GM23338 (cell line): ENCODE measurements at regions not wholly inside any gene's neighbourhood (a gene's known extent, or its start where the extent isn't known, plus 50 kb on each side); places are given as distances from the start of the nearest gene placed in this dataset.

ENCODE experiments used
- ATAC-seq: fragments of 200-7000 bp; cut with Tn5 transposase; 3 replicates; pipeline ENCODE4 v1.9.1; 2020
- DNase-seq: peaks from one replicate; pipeline ENCODE4 v3.0.0-alpha.2; 2015; ENCODE audit warnings: low spot score
- H2AFZ ChIP-seq: fragments of 200-600 bp; sonication (generic); 2 replicates; pipeline ENCODE4 v1.8.0; 2016; ENCODE audit warnings: antibody characterized with exemption, mild to moderate bottlenecking, moderate library complexity
- H3F3A ChIP-seq: fragments of 200-600 bp; sonication (generic); replicated peaks from 2 replicates; pipeline ENCODE4 v1.8.0; 2017; ENCODE audit warnings: antibody characterized with exemption, mixed run types, low read depth
- H3K27ac ChIP-seq: fragments of 200-600 bp; sonication (generic); 2 replicates; pipeline ENCODE4 v1.6.1; 2016; ENCODE audit warnings: low read depth
- H3K27me3 ChIP-seq: fragments of 200-600 bp; sonication (generic); 2 replicates; pipeline ENCODE4 v1.8.0; 2016; ENCODE audit warnings: mild to moderate bottlenecking, mixed run types, moderate library complexity; ENCODE audit not compliant: insufficient read depth
- H3K36me3 ChIP-seq: fragments of 200-600 bp; sonication (generic); 2 replicates; pipeline ENCODE4 v1.8.0; 2016; ENCODE audit warnings: mild to moderate bottlenecking; ENCODE audit not compliant: insufficient read depth
- H3K4me1 ChIP-seq: fragments of 200-600 bp; sonication (generic); 2 replicates; pipeline ENCODE4 v1.8.0; 2016; ENCODE audit warnings: mild to moderate bottlenecking, moderate library complexity; ENCODE audit not compliant: insufficient read depth
- H3K4me2 ChIP-seq: fragments of 200-600 bp; sonication (generic); 2 replicates; pipeline ENCODE4 v1.7.1; 2017; ENCODE audit warnings: mixed run types
- H3K4me3 ChIP-seq: fragments of 200-600 bp; sonication (generic); 2 replicates; pipeline ENCODE4 v1.6.1; 2016; ENCODE audit warnings: mixed run types
- H3K79me2 ChIP-seq: fragments of 200-600 bp; sonication (generic); replicated peaks from 2 replicates; pipeline ENCODE4 v1.8.0; 2017; ENCODE audit warnings: mild to moderate bottlenecking; ENCODE audit not compliant: insufficient read depth
- H3K9me2 ChIP-seq: fragments of 200-600 bp; sonication (generic); 2 replicates; pipeline ENCODE4 v1.8.0; 2017; ENCODE audit not compliant: insufficient read depth
- H4K20me1 ChIP-seq: fragments of 200-600 bp; sonication (generic); replicated peaks from 2 replicates; pipeline ENCODE4 v1.8.0; 2017; ENCODE audit warnings: mild to moderate bottlenecking; ENCODE audit not compliant: insufficient read depth
- H3K27ac Mint-ChIP-seq: 2 replicates; pipeline ENCODE4 v1.8.0; 2020; ENCODE audit warnings: inconsistent platforms, mild to moderate bottlenecking, moderate library complexity, mixed read lengths
- H3K27me3 Mint-ChIP-seq: 3 replicates; pipeline ENCODE4 v1.8.0; 2022; ENCODE audit warnings: low read depth, mild to moderate bottlenecking, moderate library complexity, mixed read lengths, inconsistent platforms; ENCODE audit not compliant: insufficient read depth, poor library complexity
- H3K36me3 Mint-ChIP-seq: 3 replicates; pipeline ENCODE4 v1.8.0; 2021; ENCODE audit warnings: low read depth, mild to moderate bottlenecking, inconsistent platforms, moderate library complexity, mixed read lengths
- H3K4me1 Mint-ChIP-seq: 3 replicates; pipeline ENCODE4 v1.8.0; 2020; ENCODE audit warnings: mild to moderate bottlenecking, inconsistent platforms, mixed read lengths
- H3K4me3 Mint-ChIP-seq: 3 replicates; pipeline ENCODE4 v1.8.0; 2021; ENCODE audit warnings: moderate library complexity, mild to moderate bottlenecking, inconsistent platforms, mixed read lengths
- H3K9me3 Mint-ChIP-seq: 3 replicates; pipeline ENCODE4 v1.8.0; 2020; ENCODE audit warnings: moderate library complexity, mild to moderate bottlenecking, inconsistent platforms, mixed read lengths
- EZH2phosphoT487 ChIP-seq: fragments of 200-600 bp; sonication (generic); IDR thresholded peaks from one replicate; pipeline ENCODE4 v1.8.1; 2018; ENCODE audit warnings: antibody characterized with exemption; ENCODE audit not compliant: unreplicated experiment
- JUNB ChIP-seq: IDR thresholded peaks from one replicate; pipeline ENCODE4 v1.6.1; 2016; ENCODE audit warnings: antibody characterized with exemption; ENCODE audit not compliant: unreplicated experiment
- NANOG ChIP-seq: IDR thresholded peaks from 2 replicates; pipeline ENCODE4 v1.6.1; 2016; ENCODE audit warnings: antibody characterized with exemption, borderline replicate concordance
- ZNF331 ChIP-seq: fragments of 250-450 bp; sonication (Bioruptor Pico); IDR thresholded peaks from 2 replicates; pipeline ENCODE4 v1.5.0; 2020; ENCODE audit warnings: low read depth, mild to moderate bottlenecking, moderate library complexity
- TF ChIP-seq, protein P1 (sequence below), 2 experiments: fragments of 200-600 bp in 1 of 2; sonication (generic) in 1 of 2; conservative IDR thresholded peaks; 2 replicates each; pipeline versions ENCODE4 v1.5.1 to v1.6.1; 2016 to 2017; ENCODE audit warnings: antibody characterized with exemption in 2 of 2, low read depth in 2 of 2, mild to moderate bottlenecking in 2 of 2, moderate library complexity in 1 of 2
- TF ChIP-seq, protein P2 (sequence below): IDR thresholded peaks from one replicate; pipeline ENCODE4 v1.6.1; 2018; ENCODE audit warnings: antibody characterized with exemption; ENCODE audit not compliant: unreplicated experiment

DNA sequence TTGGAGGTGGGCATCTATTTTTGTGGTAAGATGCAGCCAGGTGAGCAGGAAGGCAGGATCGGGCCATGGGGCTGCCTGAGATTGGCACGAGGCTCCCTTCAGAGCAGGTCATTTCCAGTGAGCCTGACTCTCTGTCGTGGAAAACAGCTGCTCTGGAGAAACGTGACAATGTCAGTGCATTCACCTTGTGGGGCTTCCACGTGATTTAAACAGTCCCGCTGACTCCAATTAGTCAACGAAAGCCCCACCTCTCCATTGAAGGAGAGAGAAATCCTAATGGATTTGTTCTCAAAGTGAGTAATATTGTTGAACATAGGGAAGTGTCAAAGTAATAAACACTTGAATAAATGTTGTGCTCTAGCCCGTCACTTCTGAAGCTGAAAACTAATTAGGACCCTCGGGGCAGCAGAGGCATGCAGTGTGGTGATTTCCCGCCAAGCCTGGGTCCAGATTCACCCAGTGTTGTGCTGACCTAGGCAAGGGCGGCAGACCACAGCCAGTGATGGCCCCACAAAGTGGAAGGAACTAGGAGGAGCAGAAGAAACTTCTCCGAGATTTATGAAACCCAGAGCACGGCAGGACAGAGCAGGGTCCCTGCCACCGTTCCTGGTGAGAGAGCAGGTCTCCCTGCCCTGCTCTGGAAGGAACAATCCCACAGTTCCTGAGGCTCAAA is 172.5 kb upstream of the C1orf174 start:
- ATAC-seq, result no peak

DNA sequence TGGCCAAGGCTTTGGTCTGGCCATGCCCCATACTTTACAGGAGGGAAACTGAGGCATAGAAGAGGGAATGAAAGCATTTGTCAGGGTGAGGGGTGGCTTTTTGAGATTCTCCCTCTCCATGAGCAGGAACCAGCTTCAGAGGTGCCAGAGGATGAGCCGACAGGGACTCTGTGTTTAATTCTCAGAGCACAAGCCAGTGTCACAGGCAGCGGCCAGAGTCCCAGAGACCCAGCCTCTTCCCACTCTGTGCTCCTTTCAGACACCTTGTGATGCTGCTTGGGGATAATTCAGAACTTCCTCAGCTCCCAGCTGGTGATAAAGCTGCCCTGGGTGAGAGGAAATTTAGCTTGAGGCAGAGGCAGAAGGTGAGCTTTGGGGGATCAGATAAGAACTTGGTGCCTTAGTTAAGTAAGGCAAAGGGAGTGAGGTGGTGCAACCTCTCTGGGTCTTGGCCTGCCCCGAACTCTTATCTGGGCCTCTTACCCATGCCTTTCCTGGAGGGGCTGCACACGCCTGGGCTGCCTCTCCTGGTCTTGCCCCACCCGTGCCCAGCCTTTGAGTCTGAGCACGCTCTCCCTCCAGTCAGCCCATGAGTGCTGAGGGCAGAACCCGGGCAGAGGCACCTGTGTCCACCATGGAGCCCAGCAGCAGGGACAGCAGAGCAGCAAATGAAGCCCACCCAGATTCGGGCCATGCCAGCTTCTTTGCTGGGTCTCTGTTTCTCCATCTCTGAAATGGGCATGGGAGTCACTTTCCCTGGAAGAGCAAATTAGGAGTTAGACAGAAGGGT is 175.6 kb upstream of the C1orf174 start:
- no peak for DNase-seq
- H3K27me3 ChIP-seq, result no peaks in the 10 kb centered on the region
- no peaks in the 10 kb centered on the region for H4K20me1 ChIP-seq
- Mint-ChIP-seq H3K27me3 (peaks cover 10% of the 10 kb centered on the region), H3K27ac (no peak overlapping the region), H3K9me3 (peaks cover 84% of the 10 kb centered on the region), H3K4me3 (no peak overlapping the region), H3K36me3 (peaks cover 29% of the 10 kb centered on the region), H3K4me1 (peaks cover 15% of the 10 kb centered on the region)
- no peak overlapping the region for H2AFZ ChIP-seq
- no peaks in the 10 kb centered on the region; the same call in 1 of the 2 replicates for H3K36me3 ChIP-seq
- no peaks in the 10 kb centered on the region for H3F3A ChIP-seq
- no peaks in the 10 kb centered on the region for H3K4me1 ChIP-seq
- no peaks in the 10 kb centered on the region for H3K9me2 ChIP-seq
- H3K4me3 ChIP-seq, result no peak overlapping the region
- TF ChIP-seq ZNF331 (no peak), EZH2phosphoT487 (no peak)
- TF ChIP-seq, protein P1, sequence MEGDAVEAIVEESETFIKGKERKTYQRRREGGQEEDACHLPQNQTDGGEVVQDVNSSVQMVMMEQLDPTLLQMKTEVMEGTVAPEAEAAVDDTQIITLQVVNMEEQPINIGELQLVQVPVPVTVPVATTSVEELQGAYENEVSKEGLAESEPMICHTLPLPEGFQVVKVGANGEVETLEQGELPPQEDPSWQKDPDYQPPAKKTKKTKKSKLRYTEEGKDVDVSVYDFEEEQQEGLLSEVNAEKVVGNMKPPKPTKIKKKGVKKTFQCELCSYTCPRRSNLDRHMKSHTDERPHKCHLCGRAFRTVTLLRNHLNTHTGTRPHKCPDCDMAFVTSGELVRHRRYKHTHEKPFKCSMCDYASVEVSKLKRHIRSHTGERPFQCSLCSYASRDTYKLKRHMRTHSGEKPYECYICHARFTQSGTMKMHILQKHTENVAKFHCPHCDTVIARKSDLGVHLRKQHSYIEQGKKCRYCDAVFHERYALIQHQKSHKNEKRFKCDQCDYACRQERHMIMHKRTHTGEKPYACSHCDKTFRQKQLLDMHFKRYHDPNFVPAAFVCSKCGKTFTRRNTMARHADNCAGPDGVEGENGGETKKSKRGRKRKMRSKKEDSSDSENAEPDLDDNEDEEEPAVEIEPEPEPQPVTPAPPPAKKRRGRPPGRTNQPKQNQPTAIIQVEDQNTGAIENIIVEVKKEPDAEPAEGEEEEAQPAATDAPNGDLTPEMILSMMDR (conservative IDR thresholded peaks at IDR 0.05; ENCODE audit: low read depth in 2 of 2), result no peak
- TF ChIP-seq, protein P2, sequence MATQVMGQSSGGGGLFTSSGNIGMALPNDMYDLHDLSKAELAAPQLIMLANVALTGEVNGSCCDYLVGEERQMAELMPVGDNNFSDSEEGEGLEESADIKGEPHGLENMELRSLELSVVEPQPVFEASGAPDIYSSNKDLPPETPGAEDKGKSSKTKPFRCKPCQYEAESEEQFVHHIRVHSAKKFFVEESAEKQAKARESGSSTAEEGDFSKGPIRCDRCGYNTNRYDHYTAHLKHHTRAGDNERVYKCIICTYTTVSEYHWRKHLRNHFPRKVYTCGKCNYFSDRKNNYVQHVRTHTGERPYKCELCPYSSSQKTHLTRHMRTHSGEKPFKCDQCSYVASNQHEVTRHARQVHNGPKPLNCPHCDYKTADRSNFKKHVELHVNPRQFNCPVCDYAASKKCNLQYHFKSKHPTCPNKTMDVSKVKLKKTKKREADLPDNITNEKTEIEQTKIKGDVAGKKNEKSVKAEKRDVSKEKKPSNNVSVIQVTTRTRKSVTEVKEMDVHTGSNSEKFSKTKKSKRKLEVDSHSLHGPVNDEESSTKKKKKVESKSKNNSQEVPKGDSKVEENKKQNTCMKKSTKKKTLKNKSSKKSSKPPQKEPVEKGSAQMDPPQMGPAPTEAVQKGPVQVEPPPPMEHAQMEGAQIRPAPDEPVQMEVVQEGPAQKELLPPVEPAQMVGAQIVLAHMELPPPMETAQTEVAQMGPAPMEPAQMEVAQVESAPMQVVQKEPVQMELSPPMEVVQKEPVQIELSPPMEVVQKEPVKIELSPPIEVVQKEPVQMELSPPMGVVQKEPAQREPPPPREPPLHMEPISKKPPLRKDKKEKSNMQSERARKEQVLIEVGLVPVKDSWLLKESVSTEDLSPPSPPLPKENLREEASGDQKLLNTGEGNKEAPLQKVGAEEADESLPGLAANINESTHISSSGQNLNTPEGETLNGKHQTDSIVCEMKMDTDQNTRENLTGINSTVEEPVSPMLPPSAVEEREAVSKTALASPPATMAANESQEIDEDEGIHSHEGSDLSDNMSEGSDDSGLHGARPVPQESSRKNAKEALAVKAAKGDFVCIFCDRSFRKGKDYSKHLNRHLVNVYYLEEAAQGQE, result no peak
- no peak overlapping the region for H3K27ac ChIP-seq
- no peaks in the 10 kb centered on the region for H3K79me2 ChIP-seq
- H3K4me2 ChIP-seq, result no peak overlapping the region
- ATAC-seq, result no peak

More for the DNA sequence above, 172.5 kb upstream of the C1orf174 start:
- TF ChIP-seq JUNB, result no peak
- no peak for TF ChIP-seq NANOG
- Histone ChIP-seq H3K4me3 (no peak overlapping the region), H3K4me1 (no peaks in the 10 kb centered on the region), H3K9me2 (no peaks in the 10 kb centered on the region), H3K27me3 (no peaks in the 10 kb centered on the region), H4K20me1 (no peaks in the 10 kb centered on the region), H3K36me3 (no peaks in the 10 kb centered on the region; the same call in 1 of the 2 replicates), H3K27ac (no peak overlapping the region), H3F3A (no peaks in the 10 kb centered on the region), H3K4me2 (no peak overlapping the region), H3K79me2 (no peaks in the 10 kb centered on the region), H2AFZ (no peak overlapping the region)
- Mint-ChIP-seq H3K27ac (no peak overlapping the region), H3K9me3 (peaks cover 59% of the 10 kb centered on the region), H3K36me3 (peaks cover 13% of the 10 kb centered on the region), H3K4me3 (no peak overlapping the region), H3K27me3 (peaks cover 9% of the 10 kb centered on the region), H3K4me1 (peaks cover 29% of the 10 kb centered on the region)
- DNase-seq, result no peak
